ENCODE measurements at regions not wholly inside any gene's neighbourhood (a gene's known extent, or its start where the extent isn't known, plus 50 kb on each side); places are given as distances from the start of the nearest gene placed in this dataset.

GRCh38 chr20:12829170-12829569 lies 179.6 kb upstream of the SPTLC3 start:
- H4K20me1 ChIP-seq (ENCODE audit: low read depth, low read length): no peaks in the 10 kb centered on the region
- no peak for TF ChIP-seq EZH2phosphoT487 (conservative IDR thresholded peaks at IDR 0.05; ENCODE audit: low read length)
- TF ChIP-seq CTCF (IDR thresholded peaks at IDR 0.05; ENCODE audit: insufficient read depth, low read length, poor library complexity, severe bottlenecking): no peak

DNA sequence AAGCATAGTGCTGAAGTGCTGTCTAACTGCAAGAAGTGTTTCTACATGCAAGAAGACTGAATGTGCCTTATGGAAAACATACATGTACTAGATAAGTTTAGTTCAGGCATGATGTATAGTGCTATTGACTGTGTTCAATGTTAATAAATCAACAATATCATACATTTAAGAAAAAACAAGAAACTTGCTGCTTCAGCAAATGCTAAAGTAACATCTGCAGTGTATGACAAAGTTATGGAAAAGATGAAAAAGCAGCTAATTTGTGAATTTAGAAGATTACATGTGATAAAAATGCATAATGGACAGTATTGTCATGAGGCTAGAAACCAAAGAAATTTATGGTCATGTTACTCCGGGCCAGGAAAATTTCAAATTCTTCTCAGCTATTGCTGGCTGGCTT lies 174.9 kb upstream of the SPTLC3 start:
- H3K79me2 ChIP-seq (ENCODE audit: insufficient read depth, low read length): no peaks in the 10 kb centered on the region
- no peak overlapping the region for H3K27ac ChIP-seq (ENCODE audit: low read depth, low read length)
- H3K36me3 ChIP-seq (ENCODE audit: low read length): no peaks in the 10 kb centered on the region
- H3K9me2 ChIP-seq (replicated peaks; ENCODE audit: insufficient read depth, low read length): no peaks in the 10 kb centered on the region
- no peak overlapping the region for H2AFZ ChIP-seq (ENCODE audit: low read depth, low read length, severe bottlenecking)
- no peak overlapping the region for H3K9ac ChIP-seq (ENCODE audit: low read length)
- H3F3A ChIP-seq (ENCODE audit: insufficient read depth): no peaks in the 10 kb centered on the region
- TF ChIP-seq CTCF (IDR thresholded peaks at IDR 0.05; ENCODE audit: insufficient read depth, low read length, poor library complexity, severe bottlenecking): no peak
- TF ChIP-seq EZH2phosphoT487 (conservative IDR thresholded peaks at IDR 0.05; ENCODE audit: low read length): no peak
- no peaks in the 10 kb centered on the region for H3K27me3 ChIP-seq (ENCODE audit: low read length)
- no peak overlapping the region for H3K4me3 ChIP-seq (ENCODE audit: insufficient read depth, low read length, poor library complexity, severe bottlenecking)
- H4K20me1 ChIP-seq (ENCODE audit: low read depth, low read length): no peaks in the 10 kb centered on the region
- H3K9me3 ChIP-seq (ENCODE audit: insufficient read depth, low read length): no peaks in the 10 kb centered on the region
- H3K4me2 ChIP-seq (ENCODE audit: low read depth, low read length, poor library complexity, severe bottlenecking): no peak overlapping the region

More at GRCh38 chr20:12829170-12829569, 179.6 kb upstream of the SPTLC3 start:
- Histone ChIP-seq H3K79me2 (ENCODE audit: insufficient read depth, low read length) (no peaks in the 10 kb centered on the region), H3K27me3 (ENCODE audit: low read length) (no peaks in the 10 kb centered on the region), H3K9me3 (ENCODE audit: insufficient read depth, low read length) (no peaks in the 10 kb centered on the region), H3K36me3 (ENCODE audit: low read length) (no peaks in the 10 kb centered on the region), H3F3A (ENCODE audit: insufficient read depth) (no peaks in the 10 kb centered on the region), H3K4me3 (ENCODE audit: insufficient read depth, low read length, poor library complexity, severe bottlenecking) (no peak overlapping the region), H3K27ac (ENCODE audit: low read depth, low read length) (no peak overlapping the region), H3K9me2 (replicated peaks; ENCODE audit: insufficient read depth, low read length) (no peaks in the 10 kb centered on the region), H2AFZ (ENCODE audit: low read depth, low read length, severe bottlenecking) (no peak overlapping the region), H3K9ac (ENCODE audit: low read length) (no peak overlapping the region), H3K4me2 (ENCODE audit: low read depth, low read length, poor library complexity, severe bottlenecking) (no peak overlapping the region)

GRCh38 chr20:12835999-12836398 lies 172.8 kb upstream of the SPTLC3 start:
- Histone ChIP-seq H4K20me1 (ENCODE audit: low read depth, low read length) (no peaks in the 10 kb centered on the region), H3F3A (ENCODE audit: insufficient read depth) (no peaks in the 10 kb centered on the region), H3K4me3 (ENCODE audit: insufficient read depth, low read length, poor library complexity, severe bottlenecking) (no peak overlapping the region), H3K9me3 (ENCODE audit: insufficient read depth, low read length) (no peaks in the 10 kb centered on the region), H3K79me2 (ENCODE audit: insufficient read depth, low read length) (no peaks in the 10 kb centered on the region), H3K9me2 (replicated peaks; ENCODE audit: insufficient read depth, low read length) (no peaks in the 10 kb centered on the region), H3K36me3 (ENCODE audit: low read length) (no peaks in the 10 kb centered on the region), H2AFZ (ENCODE audit: low read depth, low read length, severe bottlenecking) (no peak overlapping the region), H3K27me3 (ENCODE audit: low read length) (no peaks in the 10 kb centered on the region), H3K4me2 (ENCODE audit: low read depth, low read length, poor library complexity, severe bottlenecking) (no peak overlapping the region), H3K9ac (ENCODE audit: low read length) (no peak overlapping the region), H3K27ac (ENCODE audit: low read depth, low read length) (no peak overlapping the region)
- TF ChIP-seq CTCF (IDR thresholded peaks at IDR 0.05; ENCODE audit: insufficient read depth, low read length, poor library complexity, severe bottlenecking): no peak
- TF ChIP-seq EZH2phosphoT487 (conservative IDR thresholded peaks at IDR 0.05; ENCODE audit: low read length): no peak
